ENCODE measurements at regions not wholly inside any gene's neighbourhood (a gene's known extent, or its start where the extent isn't known, plus 50 kb on each side); places are given as distances from the start of the nearest gene placed in this dataset.
A peak's percentile ranks its signal among the peaks of the same experiment; 100 is the strongest.

DNA sequence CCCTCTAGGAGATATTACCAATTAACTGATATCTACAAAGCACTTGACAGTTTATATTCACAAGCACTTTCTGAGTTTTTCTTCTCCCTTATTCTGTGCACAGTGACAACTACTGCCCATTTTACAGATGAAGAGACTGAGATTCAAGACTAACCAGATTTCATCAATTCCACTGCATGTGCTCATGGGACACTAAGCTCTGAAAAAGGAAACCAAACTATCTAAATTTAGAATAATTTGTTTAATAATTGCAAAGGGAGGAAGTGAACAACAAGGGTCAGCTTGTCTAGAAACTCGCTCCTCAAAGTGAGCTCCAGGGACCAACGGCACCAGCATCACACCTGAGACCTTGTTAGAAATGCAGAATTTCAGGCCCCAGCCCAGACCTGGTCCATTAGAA is 50.8 kb upstream of the MYLIP start:
- no peaks in the 10 kb centered on the region for H3K36me3 ChIP-seq (ENCODE audit: control insufficient read depth, insufficient read depth, low read length)
- no peak overlapping the region for H3K4me3 ChIP-seq (ENCODE audit: low read depth, low read length)
- DNase-seq (ENCODE audit: low read depth) (no peak), FAIRE-seq (no peak)
- TF ChIP-seq, protein P1, sequence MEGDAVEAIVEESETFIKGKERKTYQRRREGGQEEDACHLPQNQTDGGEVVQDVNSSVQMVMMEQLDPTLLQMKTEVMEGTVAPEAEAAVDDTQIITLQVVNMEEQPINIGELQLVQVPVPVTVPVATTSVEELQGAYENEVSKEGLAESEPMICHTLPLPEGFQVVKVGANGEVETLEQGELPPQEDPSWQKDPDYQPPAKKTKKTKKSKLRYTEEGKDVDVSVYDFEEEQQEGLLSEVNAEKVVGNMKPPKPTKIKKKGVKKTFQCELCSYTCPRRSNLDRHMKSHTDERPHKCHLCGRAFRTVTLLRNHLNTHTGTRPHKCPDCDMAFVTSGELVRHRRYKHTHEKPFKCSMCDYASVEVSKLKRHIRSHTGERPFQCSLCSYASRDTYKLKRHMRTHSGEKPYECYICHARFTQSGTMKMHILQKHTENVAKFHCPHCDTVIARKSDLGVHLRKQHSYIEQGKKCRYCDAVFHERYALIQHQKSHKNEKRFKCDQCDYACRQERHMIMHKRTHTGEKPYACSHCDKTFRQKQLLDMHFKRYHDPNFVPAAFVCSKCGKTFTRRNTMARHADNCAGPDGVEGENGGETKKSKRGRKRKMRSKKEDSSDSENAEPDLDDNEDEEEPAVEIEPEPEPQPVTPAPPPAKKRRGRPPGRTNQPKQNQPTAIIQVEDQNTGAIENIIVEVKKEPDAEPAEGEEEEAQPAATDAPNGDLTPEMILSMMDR (IDR thresholded peaks at IDR 0.05; ENCODE audit: insufficient read depth, low read length, severe bottlenecking), result no peak
- H3K27me3 ChIP-seq (ENCODE audit: control insufficient read depth, insufficient read depth, low read length), result peaks cover 3% of the 10 kb centered on the region

DNA sequence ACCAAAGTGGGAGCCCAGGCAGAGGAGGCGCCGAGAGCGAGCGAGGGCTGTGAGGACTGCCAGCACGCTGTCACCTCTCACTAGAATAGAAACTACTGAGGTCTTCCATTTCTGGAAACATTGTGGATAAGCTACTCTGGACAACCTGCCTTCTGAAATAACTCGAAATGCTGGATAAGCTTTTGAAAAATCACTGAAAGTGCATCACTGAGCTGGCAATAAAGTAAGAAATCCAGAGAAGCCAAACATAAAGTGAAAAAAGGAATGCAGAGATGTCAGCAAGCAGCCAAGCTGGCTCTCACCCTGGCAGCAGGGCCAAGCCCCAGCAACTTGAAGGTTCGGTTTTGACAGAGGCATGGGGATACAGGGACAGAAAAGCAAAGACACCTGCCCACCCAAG is 59.2 kb upstream of the MYLIP start:
- no peak overlapping the region for H3K4me3 ChIP-seq (ENCODE audit: low read depth, low read length)
- H3K27me3 ChIP-seq (ENCODE audit: control insufficient read depth, insufficient read depth, low read length), result peaks cover 1% of the 10 kb centered on the region
- DNase-seq (ENCODE audit: low read depth) (no peak), FAIRE-seq (no peak)
- H3K36me3 ChIP-seq (ENCODE audit: control insufficient read depth, insufficient read depth, low read length), result no peaks in the 10 kb centered on the region
- TF ChIP-seq, protein P1 (IDR thresholded peaks at IDR 0.05; ENCODE audit: insufficient read depth, low read length, severe bottlenecking), result no peak

DNA sequence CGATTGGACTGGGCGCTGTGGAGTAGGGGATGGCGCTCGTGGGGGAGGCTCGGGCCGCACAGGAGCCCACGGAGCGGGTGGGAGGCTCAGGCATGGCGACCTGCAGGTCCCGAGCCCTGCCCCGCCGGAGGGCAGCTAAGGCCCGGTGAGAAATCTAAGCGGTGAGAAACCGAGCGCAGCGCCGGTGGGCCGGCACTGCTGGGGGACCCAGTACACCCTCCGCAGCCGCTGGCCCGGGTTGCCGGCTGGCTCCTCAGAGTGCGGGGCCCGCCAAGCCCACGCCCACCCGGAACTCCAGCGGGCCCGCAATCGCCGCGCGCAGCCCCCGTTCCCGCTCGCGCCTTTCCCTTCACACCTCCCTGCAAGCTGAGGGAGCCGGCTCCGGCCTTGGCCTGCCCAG is 59.7 kb upstream of the MYLIP start:
- no peaks in the 10 kb centered on the region for H3K36me3 ChIP-seq (ENCODE audit: control insufficient read depth, insufficient read depth, low read length)
- FAIRE-seq (no peak), DNase-seq (ENCODE audit: low read depth) (no peak)
- H3K4me3 ChIP-seq (ENCODE audit: low read depth, low read length), result no peak overlapping the region
- peaks cover 1% of the 10 kb centered on the region for H3K27me3 ChIP-seq (ENCODE audit: control insufficient read depth, insufficient read depth, low read length)
- TF ChIP-seq, protein P1 (IDR thresholded peaks at IDR 0.05; ENCODE audit: insufficient read depth, low read length, severe bottlenecking), result no peak

- Histone ChIP-seq H3K27me3 (ENCODE audit: control insufficient read depth, insufficient read depth, low read length) (peaks cover 1% of the 10 kb centered on the region), H3K4me3 (ENCODE audit: low read depth, low read length) (no peak overlapping the region), H3K36me3 (ENCODE audit: control insufficient read depth, insufficient read depth, low read length) (no peaks in the 10 kb centered on the region)
- peak; percentile 66 for DNase-seq (ENCODE audit: low read depth)
- no peak for FAIRE-seq
- TF ChIP-seq, protein P1 (IDR thresholded peaks at IDR 0.05; ENCODE audit: insufficient read depth, low read length, severe bottlenecking), result no peak
Measured at GRCh38 chr6:16067568-16067967, 61.3 kb upstream of the MYLIP start.

- Histone ChIP-seq H3K27me3 (ENCODE audit: control insufficient read depth, insufficient read depth, low read length) (peaks cover 3% of the 10 kb centered on the region), H3K4me3 (ENCODE audit: low read depth, low read length) (no peak overlapping the region), H3K36me3 (ENCODE audit: control insufficient read depth, insufficient read depth, low read length) (no peaks in the 10 kb centered on the region)
- TF ChIP-seq, protein P1 (IDR thresholded peaks at IDR 0.05; ENCODE audit: insufficient read depth, low read length, severe bottlenecking), result no peak
- no peak for DNase-seq (ENCODE audit: low read depth)
- no peak for FAIRE-seq
Measured at GRCh38 chr6:16064671-16065072, 64.2 kb upstream of the MYLIP start.

- FAIRE-seq (no peak), DNase-seq (ENCODE audit: low read depth) (no peak)
- Histone ChIP-seq H3K36me3 (ENCODE audit: control insufficient read depth, insufficient read depth, low read length) (no peaks in the 10 kb centered on the region), H3K27me3 (ENCODE audit: control insufficient read depth, insufficient read depth, low read length) (peaks cover 3% of the 10 kb centered on the region), H3K4me3 (ENCODE audit: low read depth, low read length) (no peak overlapping the region)
- TF ChIP-seq, protein P1 (IDR thresholded peaks at IDR 0.05; ENCODE audit: insufficient read depth, low read length, severe bottlenecking), result no peak
Measured at GRCh38 chr6:16063580-16063979, 65.3 kb upstream of the MYLIP start.

All from bronchial epithelial cell (primary cell).